Left cardiac atrium (tissue), 4 donors: ENCODE measurements at regions not wholly inside any gene's neighbourhood (a gene's known extent, or its start where the extent isn't known, plus 50 kb on each side); places are given as distances from the start of the nearest gene placed in this dataset.

Source experiments
- ATAC-seq, 2 donors: fragments of 200-7000 bp; cut with Tn5 transposase; one replicate each; pipeline ENCODE4 v1.9.1; 2020; ENCODE audit warnings: mild to moderate bottlenecking in 2 of 2, moderate library complexity in 2 of 2
- DNase-seq: peaks from one replicate; pipeline ENCODE4 v3.0.0-alpha.2; 2020
- intact Hi-C, 2 donors: fragments of 100-400 bp; cut with DNase I; formaldehyde crosslinking; loops; one replicate each; pipeline versions ENCODE4 v1.14.1 to v1.15.1; 2022 to 2023
- donor health status: DM: no; HTN: yes; CAD: no.
- donor health status: DM: no; HTN: yes; CAD: no; lungs with severe emphysema.
- donor health status: DM: yes; HTN: yes; CAD: no.
- donor health status: Dilated cardiomyopathy.

DNA sequence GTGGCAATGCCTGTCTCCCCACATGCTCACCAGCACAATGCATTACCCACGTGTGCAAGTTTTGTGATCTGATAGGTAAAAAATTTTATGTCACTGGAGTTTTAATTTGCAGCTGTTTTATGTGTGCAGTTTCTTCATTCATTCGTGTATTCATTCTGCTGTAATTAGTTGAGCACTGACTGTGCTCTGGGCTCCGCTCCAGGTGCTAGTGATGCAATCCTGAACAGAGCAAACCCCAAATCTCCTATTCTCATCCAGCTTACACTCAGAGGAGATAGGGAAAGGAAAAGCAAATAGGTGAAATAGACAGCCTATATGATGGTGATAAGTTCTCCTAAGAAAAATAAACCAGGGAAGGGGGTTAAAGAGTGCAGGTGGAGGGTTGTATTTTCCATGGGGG is 148.4 kb downstream of the TENT4A start:
- intact Hi-C loops = no loop called here
- ATAC-seq (no peak), DNase-seq (no peak)

- intact Hi-C loops = no loop called here
- ATAC-seq (no peak), DNase-seq (no peak)
Measured at GRCh38 chr5:6862306-6862705, 149.1 kb downstream of the TENT4A start.

DNA sequence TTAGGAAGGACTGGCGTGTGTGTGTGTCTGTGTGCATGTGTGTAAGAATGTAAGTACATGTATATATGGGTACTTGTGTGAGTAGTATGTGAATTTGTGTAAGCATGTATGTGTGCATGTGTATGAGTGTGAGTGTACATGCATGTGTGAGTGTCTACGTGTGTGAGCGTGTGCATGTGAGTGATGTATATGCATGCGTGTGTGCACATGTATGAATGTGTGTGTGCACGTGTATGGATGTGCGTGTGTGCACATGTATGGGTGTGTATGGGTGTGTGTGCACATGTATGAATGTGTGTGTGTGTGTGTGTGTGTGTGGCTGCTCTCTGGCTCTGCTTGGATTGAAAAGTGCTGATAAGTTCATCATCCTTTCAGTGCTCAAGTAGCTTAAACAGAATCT is 154.5 kb downstream of the TENT4A start:
- DNase-seq (no peak), ATAC-seq (no peak)
- intact Hi-C loops = no loop called here

- intact Hi-C loops = no loop called here
- DNase-seq = no peak
- ATAC-seq = no peak
Measured at GRCh38 chr5:6868171-6868570, 154.9 kb downstream of the TENT4A start.

DNA sequence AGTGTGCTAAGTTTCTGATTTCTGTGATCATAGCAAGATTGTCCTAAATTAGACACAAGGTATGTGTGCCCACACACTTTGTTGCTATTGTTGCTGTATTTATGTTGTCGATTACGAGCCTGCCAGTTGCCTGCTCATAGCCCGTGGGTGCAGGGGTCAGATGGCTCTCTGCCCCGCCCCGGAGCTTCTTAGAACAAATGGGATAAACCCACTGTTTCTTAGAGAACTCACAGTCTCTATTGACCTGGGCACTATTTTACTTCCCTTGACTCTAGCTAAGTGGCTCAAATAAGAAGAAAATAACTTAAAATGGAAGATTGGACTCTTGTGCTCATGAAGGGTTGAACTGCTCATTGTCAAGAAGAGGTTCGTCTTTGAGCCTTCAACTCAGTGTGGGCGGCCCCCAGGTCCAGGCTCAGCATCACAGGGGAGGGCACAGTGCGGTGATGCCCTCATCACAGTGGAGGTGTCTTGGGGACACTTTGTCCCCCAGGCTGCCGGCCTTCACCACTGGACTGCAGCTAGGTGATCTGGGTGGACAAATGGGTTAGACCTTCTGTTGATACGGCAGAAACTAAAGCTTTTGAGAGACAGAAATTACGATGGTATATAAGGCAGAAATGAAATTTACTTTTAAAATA is 155.5 kb downstream of the TENT4A start:
- DNase-seq (no peak), ATAC-seq (no peak)
- intact Hi-C loops = no loop called here

DNA sequence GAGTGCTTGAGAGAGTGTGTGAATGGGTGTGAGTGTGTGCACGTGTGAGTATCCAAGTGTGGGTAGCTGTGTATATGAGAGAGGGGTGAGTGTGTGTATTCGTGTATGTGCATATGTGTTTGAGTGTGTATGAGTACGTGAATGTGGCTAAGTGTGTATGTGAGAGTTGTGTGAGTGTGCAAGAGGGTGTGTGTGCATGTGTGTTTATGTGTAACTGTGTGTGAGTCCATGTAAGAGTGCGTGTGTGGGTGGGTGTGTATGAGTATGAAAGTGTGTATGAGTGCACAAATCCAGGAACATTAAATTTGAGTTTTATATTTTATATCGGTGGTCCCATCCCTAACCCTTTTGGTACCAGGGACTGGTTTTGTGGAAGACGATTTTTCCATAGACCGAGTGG is 156.4 kb downstream of the TENT4A start:
- DNase-seq (no peak), ATAC-seq (no peak)
- intact Hi-C loops = no loop called here

DNA sequence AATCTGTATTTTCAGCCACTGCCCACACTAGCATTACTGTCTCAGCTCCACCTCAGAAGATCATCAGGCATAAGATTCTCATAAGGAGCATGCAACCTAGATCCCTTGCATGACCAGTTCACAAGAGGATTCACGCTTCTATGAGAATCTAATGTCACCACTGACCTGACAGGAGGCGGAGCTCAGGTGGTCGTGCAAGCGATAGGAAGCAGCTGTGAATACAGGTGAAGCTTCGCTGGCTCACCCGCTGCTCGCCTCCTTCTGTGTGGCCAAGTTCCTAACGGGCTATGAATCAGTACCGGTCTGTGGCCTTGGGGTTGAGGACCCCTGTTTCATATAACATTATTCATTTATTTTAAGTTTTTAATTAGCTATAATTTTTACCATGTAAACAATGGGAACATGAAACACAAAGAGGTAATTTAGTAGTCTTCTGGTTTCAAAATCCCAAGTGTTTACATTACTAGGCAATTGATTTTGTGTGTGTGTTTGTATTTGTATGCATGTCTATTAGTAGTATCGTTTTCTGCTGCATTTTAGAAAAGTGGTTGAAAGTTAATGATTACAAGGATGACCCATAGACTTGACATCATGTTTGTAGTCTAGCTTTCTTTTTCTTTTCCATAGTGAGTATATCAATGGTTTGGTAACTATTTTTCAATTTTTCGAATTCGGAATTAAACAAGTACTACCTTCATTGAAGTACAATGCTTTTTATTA is 159.4 kb downstream of the TENT4A start:
- ATAC-seq (no peak), DNase-seq (no peak)
- intact Hi-C loops = no loop called here

DNA sequence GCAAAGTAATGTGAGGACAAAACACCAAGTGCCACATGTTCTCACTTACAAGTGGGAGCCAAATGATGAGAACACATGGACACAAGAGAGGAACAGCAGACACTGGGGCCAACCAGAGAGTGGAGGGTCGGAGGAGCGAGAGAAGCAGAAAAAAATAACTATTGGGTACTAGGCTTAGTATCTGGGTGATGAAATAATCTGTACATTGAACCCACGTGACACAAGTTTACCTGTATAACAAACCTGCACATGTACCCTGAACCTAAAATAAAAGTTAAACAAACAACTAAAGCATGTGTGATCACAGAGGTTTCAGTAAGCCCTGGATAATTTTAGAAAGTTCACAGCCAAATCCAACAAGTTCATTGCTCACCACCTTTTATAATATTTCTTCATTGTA is 160.1 kb downstream of the TENT4A start:
- intact Hi-C loops = no loop called here
- ATAC-seq (no peak), DNase-seq (no peak)

- ATAC-seq = no peak
- DNase-seq = no peak
- intact Hi-C loops = no loop called here
Measured at GRCh38 chr5:6875376-6875775, 162.1 kb downstream of the TENT4A start.

GRCh38 chr5:6877986-6878828 is 165.0 kb downstream of the TENT4A start:
- no peak for ATAC-seq
- no peak for DNase-seq
- intact Hi-C loops = no loop called here

- DNase-seq (no peak), ATAC-seq (no peak)
- intact Hi-C loops = no loop called here
Measured at GRCh38 chr5:6885581-6885980, 172.3 kb downstream of the TENT4A start.

GRCh38 chr5:6886866-6887265 is 173.6 kb downstream of the TENT4A start:
- ATAC-seq = no peak
- no peak for DNase-seq
- intact Hi-C loops = no loop called here

- ATAC-seq (no peak), DNase-seq (no peak)
- intact Hi-C loops = no loop called here
Measured at GRCh38 chr5:6889030-6889429, 175.8 kb downstream of the TENT4A start.

GRCh38 chr5:6899221-6899620 is 186.0 kb downstream of the TENT4A start:
- intact Hi-C loops = no loop called here
- no peak for DNase-seq
- ATAC-seq = no peak

DNA sequence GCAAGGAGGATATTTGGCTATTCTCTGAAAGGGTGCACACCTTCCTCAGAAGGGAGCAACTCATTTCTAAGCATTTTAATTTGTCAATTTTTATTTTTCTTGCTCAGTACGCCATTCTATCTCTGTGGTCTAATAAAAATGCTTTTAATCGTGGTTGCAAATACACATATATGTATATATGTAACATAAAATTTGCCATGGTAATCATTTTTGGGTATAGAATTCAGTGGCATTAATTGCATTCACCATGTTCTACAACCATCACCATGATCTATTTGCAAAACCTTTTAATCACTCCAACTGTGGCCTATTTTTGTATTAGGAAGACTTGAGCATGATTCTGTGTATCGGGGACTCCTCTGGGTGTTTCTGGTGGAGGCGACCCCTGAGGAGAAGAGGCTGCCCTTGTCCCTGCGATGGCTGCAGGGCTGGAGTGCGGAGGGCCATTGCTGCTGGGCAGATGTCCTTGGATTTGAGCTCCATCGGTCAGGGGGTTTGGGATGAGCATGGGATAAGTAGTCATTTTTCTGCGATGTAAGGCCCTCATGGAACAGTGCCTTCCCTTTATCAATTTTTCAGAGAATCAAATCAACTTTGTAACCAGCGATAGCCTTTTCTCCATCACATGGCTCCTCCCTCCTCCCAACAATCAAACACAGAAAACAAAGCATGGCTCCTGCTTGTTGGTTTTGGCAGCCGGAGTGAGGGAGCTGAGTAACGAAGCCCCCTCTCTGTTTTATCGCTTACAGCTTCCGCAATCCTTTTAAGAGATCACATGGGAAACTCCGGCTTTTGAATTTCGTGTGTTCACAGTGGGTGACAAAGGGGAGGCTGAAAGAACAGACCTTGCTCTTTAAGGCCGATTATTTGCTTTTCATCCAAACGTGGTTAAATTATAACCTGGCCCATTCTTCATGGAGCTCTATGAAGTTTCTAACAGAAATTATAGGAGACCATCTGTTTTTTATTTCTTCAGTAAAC is 187.3 kb downstream of the TENT4A start:
- intact Hi-C loops = no loop called here
- ATAC-seq = no peak

GRCh38 chr5:6902094-6902493 is 188.9 kb downstream of the TENT4A start:
- no peak for DNase-seq
- intact Hi-C loops = no loop called here
- ATAC-seq = no peak

More for the DNA sequence above, 187.3 kb downstream of the TENT4A start:
- DNase-seq = no peak

DNA sequence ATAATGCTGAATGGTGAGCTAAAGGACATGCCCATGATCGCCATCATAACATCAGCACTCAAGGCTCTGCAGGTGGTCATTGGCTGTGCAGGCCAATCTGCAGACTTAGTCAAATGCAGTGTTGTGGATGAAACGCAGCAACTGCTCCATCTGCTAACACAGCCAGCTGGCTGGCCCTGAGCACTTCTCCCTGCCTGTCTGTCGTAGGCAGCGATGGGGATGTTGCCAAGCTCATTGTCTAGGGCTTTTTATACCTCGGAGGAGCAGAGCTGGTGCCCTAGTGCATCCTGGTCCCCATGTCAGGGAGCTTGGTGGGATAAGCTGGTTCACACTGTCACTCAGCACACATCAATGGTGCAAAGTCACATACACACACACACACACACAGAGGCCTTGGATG is 189.4 kb downstream of the TENT4A start:
- intact Hi-C loops = no loop called here
- ATAC-seq (no peak), DNase-seq (no peak)

GRCh38 chr5:6903934-6904333 is 190.7 kb downstream of the TENT4A start:
- DNase-seq (no peak), ATAC-seq (no peak)
- intact Hi-C loops = no loop called here

DNA sequence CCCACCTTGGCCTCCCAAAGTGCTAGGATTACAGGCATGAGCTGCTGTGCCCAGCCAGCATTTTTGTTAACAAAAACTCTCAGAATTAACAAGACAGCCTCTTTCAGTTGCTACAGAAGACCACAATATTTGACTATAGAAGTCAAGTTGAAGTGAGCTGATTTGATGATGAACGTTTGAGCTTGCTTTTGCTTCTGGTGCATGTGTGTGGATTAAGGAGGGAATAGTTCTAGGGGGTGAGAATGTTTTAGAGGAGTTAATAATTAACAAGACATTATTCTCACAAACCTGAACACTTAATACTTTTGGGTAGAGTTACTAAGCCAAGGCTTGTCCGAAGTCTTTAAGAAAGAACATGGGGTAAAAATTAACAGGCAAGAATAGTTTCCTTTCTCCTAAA is 191.6 kb downstream of the TENT4A start:
- ATAC-seq = peak; percentile 6 to 12
- intact Hi-C loops = no loop called here
- no peak for DNase-seq
